ENCODE measurements at regions not wholly inside any gene's neighbourhood (a gene's known extent, or its start where the extent isn't known, plus 50 kb on each side); places are given as distances from the start of the nearest gene placed in this dataset.

DNA sequence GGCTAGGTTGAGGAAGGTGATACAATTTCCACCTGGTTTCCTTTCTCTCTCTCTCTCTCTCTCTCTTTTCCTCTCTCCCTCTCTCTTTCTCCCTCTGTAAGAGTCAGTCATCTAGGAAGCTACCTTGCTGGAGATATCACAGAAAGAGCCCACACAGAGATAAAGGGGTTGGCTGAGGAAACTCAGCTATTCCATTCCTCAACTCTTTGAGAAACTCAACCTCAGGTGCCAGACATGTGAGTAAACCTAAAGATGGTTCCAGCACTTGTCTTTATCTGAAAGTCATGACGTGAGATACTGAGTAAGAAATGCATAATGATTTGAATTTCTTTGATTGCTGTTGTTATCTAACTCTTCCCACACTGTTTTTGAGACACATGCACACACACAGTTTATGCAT lies 564.0 kb downstream of the SPOCK3 start:
- TF ChIP-seq ZNF777 (tag by site-specific recombination; IDR thresholded peaks at IDR 0.05; ENCODE audit: borderline replicate concordance) (no peak), ZXDB (tag by site-specific recombination; IDR thresholded peaks at IDR 0.05) (no peak)
